NT2/D1 (cell line): ENCODE measurements at regions not wholly inside any gene's neighbourhood (a gene's known extent, or its start where the extent isn't known, plus 50 kb on each side); places are given as distances from the start of the nearest gene placed in this dataset.

Source experiments
- DNase-seq: peaks from one replicate; pipeline ENCODE4 v3.0.0-alpha.2; 2011; ENCODE audit warnings: low read depth, low spot score
- H3K27me3 ChIP-seq: 2 replicates; pipeline ENCODE4 v1.6.0; 2011; ENCODE audit warnings: mild to moderate bottlenecking; ENCODE audit not compliant: insufficient read length, insufficient read depth
- H3K36me3 ChIP-seq: 2 replicates; pipeline ENCODE4 v1.6.1; 2011; ENCODE audit warnings: mild to moderate bottlenecking, low read length, mixed read lengths; ENCODE audit not compliant: insufficient read depth, insufficient read length
- H3K4me1 ChIP-seq: 2 replicates; pipeline ENCODE4 v1.5.1; 2011; ENCODE audit not compliant: insufficient read depth, insufficient read length
- H3K4me3 ChIP-seq: 2 replicates; pipeline ENCODE4 v1.5.1; 2011; ENCODE audit warnings: low read depth; ENCODE audit not compliant: insufficient read length
- H3K9ac ChIP-seq: 2 replicates; pipeline ENCODE4 v1.6.0; 2011; ENCODE audit warnings: low read depth; ENCODE audit not compliant: insufficient read length
- H3K9me3 ChIP-seq: 2 replicates; pipeline ENCODE4 v1.5.1; 2011; ENCODE audit warnings: mild to moderate bottlenecking, low read length; ENCODE audit not compliant: insufficient read depth
- SUZ12 ChIP-seq: IDR thresholded peaks from 2 replicates; pipeline ENCODE4 v1.6.1; 2011; ENCODE audit not compliant: insufficient read length, insufficient read depth; ENCODE audit errors: extremely low read depth
- YY1 ChIP-seq: IDR thresholded peaks from 2 replicates; pipeline ENCODE4 v1.6.1; 2011; ENCODE audit not compliant: insufficient read length, insufficient read depth
- ZNF274 ChIP-seq: IDR thresholded peaks from 2 replicates; pipeline ENCODE4 v1.6.1; 2011; ENCODE audit warnings: mild to moderate bottlenecking, low read depth, low read length

DNA sequence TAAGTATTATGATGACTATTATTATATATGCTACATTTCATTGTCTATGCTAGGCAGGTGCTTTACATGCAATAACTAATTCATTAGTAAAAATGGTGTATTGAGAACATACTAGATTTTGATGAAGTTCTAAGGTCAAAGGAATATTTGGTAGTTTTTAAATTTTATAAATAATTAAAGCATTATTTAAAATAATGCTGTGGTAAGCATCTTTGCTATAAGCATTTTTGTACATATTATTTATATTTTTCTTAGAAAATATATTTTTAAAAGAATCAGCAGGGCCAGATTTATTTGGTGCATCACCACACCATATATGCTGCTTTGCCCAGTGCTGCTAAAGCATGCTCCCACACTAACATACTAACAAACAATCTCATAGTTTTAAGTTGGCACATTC lies 517.9 kb downstream of the C6orf118 start:
- H3K36me3 ChIP-seq: no peaks in the 10 kb centered on the region
- H3K4me1 ChIP-seq: no peaks in the 10 kb centered on the region
- no peaks in the 10 kb centered on the region for H3K9me3 ChIP-seq
- DNase-seq: no peak
- no peaks in the 10 kb centered on the region for H3K27me3 ChIP-seq
- no peak overlapping the region for H3K9ac ChIP-seq
- TF ChIP-seq YY1 (no peak), ZNF274 (no peak), SUZ12 (no peak)
- no peak overlapping the region for H3K4me3 ChIP-seq

DNA sequence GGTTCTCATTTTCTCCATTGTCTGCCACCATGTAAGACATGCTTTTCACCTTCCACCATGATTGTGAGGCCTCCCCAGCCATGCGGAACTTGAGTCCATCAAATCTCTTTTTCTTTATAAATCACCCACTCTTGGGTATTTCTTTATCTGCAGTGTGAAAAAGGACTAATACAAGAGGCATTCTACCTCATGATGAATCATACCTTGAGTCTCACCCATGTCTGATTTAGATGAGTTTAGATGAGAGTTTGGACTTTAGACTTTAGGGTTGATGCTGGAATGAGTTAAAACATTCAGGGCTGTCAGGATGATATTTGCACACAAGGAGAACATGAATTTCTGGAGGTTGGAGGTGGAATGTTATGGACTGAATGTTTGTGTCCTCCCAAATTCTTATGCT lies 545.6 kb downstream of the C6orf118 start:
- Histone ChIP-seq H3K4me1 (no peaks in the 10 kb centered on the region), H3K9me3 (no peaks in the 10 kb centered on the region; the same call in 1 of the 2 replicates), H3K9ac (no peak overlapping the region), H3K4me3 (no peak overlapping the region), H3K36me3 (no peaks in the 10 kb centered on the region), H3K27me3 (no peaks in the 10 kb centered on the region)
- TF ChIP-seq YY1 (no peak), ZNF274 (no peak), SUZ12 (no peak)
- no peak for DNase-seq

- H3K4me1 ChIP-seq: no peaks in the 10 kb centered on the region
- TF ChIP-seq SUZ12 (no peak), ZNF274 (no peak), YY1 (no peak)
- H3K9ac ChIP-seq: no peak overlapping the region
- no peaks in the 10 kb centered on the region for H3K27me3 ChIP-seq
- no peaks in the 10 kb centered on the region for H3K36me3 ChIP-seq
- H3K4me3 ChIP-seq: no peak overlapping the region
- no peak for DNase-seq
- no peaks in the 10 kb centered on the region; the same call in 1 of the 2 replicates for H3K9me3 ChIP-seq
These were observed 552.0 kb downstream of the C6orf118 start for GRCh38 chr6:164757451-164757850.

- no peaks in the 10 kb centered on the region for H3K4me1 ChIP-seq
- DNase-seq: no peak
- no peaks in the 10 kb centered on the region for H3K27me3 ChIP-seq
- no peaks in the 10 kb centered on the region; the same call in 1 of the 2 replicates for H3K9me3 ChIP-seq
- H3K4me3 ChIP-seq: no peak overlapping the region
- TF ChIP-seq YY1 (no peak), SUZ12 (no peak), ZNF274 (no peak)
- no peaks in the 10 kb centered on the region for H3K36me3 ChIP-seq
- H3K9ac ChIP-seq: no peak overlapping the region
These were observed 552.7 kb downstream of the C6orf118 start for GRCh38 chr6:164756723-164757122.

DNA sequence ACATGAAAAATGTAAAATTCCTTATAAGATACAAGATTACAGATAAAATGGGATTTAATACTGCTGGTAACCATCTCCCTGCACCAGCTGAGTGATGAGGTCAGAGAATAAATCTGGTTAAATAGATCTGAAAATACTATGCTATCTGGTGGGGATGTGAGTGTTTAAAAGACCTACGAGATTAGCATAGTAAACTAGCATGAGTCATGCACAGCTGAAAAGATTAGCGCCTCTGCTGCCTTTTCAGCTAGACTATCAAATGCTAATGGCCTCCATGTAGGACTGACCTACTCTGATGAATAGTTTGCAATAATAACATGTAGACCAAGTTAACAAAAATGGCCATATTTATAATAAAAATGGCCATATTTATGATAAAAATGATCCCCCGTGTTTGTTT lies 553.3 kb downstream of the C6orf118 start:
- DNase-seq: peak; percentile 6
- Histone ChIP-seq H3K9me3 (no peaks in the 10 kb centered on the region), H3K4me3 (no peak overlapping the region), H3K9ac (no peak overlapping the region), H3K4me1 (no peaks in the 10 kb centered on the region), H3K27me3 (no peaks in the 10 kb centered on the region), H3K36me3 (no peaks in the 10 kb centered on the region)
- TF ChIP-seq ZNF274: no peak
- TF ChIP-seq SUZ12: no peak
- no peak for TF ChIP-seq YY1

DNA sequence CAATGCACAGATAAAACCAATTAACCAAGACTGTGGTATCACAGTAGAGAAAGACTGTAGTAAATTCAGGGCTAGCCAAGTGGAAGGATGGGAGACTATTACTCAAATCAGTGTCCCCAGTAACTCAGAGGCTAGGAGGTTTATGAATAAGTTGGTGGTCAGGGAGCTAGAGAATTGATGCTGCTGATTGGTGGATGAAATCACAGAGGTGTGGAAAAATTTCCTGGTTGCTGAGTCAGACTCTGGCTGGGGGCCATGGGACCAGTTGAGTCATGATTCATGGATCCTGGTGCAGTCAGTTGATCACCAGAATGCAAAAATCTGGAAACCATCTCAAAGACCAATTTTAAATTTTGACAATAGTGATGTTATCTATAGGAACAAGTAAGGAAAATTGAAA lies 555.9 kb downstream of the C6orf118 start:
- DNase-seq: no peak
- Histone ChIP-seq H3K4me1 (no peaks in the 10 kb centered on the region), H3K36me3 (no peaks in the 10 kb centered on the region), H3K4me3 (no peak overlapping the region), H3K27me3 (no peaks in the 10 kb centered on the region), H3K9me3 (no peaks in the 10 kb centered on the region), H3K9ac (no peak overlapping the region)
- TF ChIP-seq ZNF274 (no peak), YY1 (no peak), SUZ12 (no peak)

DNA sequence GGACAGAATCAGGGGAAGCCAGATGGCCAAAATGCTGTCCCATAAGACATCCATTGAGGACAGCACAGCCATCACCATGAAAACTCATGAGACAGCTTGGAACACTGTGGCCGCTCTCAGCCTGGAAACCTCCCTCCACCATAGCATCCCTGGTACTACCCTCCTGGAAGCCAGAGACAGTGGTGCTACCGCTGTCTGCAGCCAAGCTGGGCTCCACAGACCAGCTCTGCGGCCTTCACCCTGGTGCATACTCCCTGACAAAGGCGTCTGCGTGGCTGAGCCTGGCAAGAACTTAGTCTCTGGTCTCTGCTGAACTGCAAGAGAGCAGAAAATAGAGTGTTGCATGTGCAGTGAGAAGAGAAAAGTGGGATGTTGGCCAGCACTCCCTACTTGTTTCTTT lies 558.0 kb downstream of the C6orf118 start:
- no peaks in the 10 kb centered on the region for H3K36me3 ChIP-seq
- no peak overlapping the region for H3K4me3 ChIP-seq
- no peak for TF ChIP-seq YY1
- no peak for TF ChIP-seq ZNF274
- TF ChIP-seq SUZ12: no peak
- H3K27me3 ChIP-seq: no peaks in the 10 kb centered on the region
- DNase-seq: no peak
- H3K9ac ChIP-seq: no peak overlapping the region
- H3K9me3 ChIP-seq: peaks cover 6% of the 10 kb centered on the region; the same call in 1 of the 2 replicates
- H3K4me1 ChIP-seq: no peaks in the 10 kb centered on the region
